HG03378 (cell line): ENCODE measurements at regions not wholly inside any gene's neighbourhood (a gene's known extent, or its start where the extent isn't known, plus 50 kb on each side); places are given as distances from the start of the nearest gene placed in this dataset.

Source experiments
- ATAC-seq: cut with Tn5 transposase; IDR thresholded peaks from one replicate; pipeline ENCODE4 v1.9.1; 2021; ENCODE audit warnings: mild to moderate bottlenecking, moderate library complexity; ENCODE audit not compliant: unreplicated experiment

- ATAC-seq = no peak
Measured at GRCh38 chr20:40978761-40979160, 49.9 kb upstream of the TOP1 start.
